Cardiac fibroblast (primary cell): ENCODE measurements at regions not wholly inside any gene's neighbourhood (a gene's known extent, or its start where the extent isn't known, plus 50 kb on each side); places are given as distances from the start of the nearest gene placed in this dataset.

ENCODE experiments used
- DNase-seq, 2 donors: peaks; one replicate each; pipeline versions ENCODE4 v3.0.0 to v3.0.0-alpha.2; 2010; ENCODE audit warnings: low read depth in 2 of 2
- H3K4me3 ChIP-seq, 2 donors: replicated peaks in 1 of 2; 1 replicate in 1 of 2; 2 replicates in 1 of 2; pipeline ENCODE4 v1.5.1; 2011; ENCODE audit warnings: low read depth in 2 of 2, low read length in 2 of 2, mild to moderate bottlenecking in 2 of 2, moderate library complexity in 1 of 2
- CTCF ChIP-seq: IDR thresholded peaks from one replicate; pipeline ENCODE4 v1.5.1; 2011; ENCODE audit warnings: low read depth, mild to moderate bottlenecking, low read length, inconsistent platforms

GRCh38 chr3:159936541-159936940 lies 52.1 kb upstream of the IL12A start:
- H3K4me3 ChIP-seq, result no peak overlapping the region
- peak in 1 of 2 donors; percentile 41 for DNase-seq
- no peak for TF ChIP-seq CTCF

- no peak overlapping the region for H3K4me3 ChIP-seq
- no peak for TF ChIP-seq CTCF
- peak in 1 of 2 donors; percentile 22 for DNase-seq
Observed at GRCh38 chr3:159937561-159938166, 51.0 kb upstream of the IL12A start.

- no peak for TF ChIP-seq CTCF
- H3K4me3 ChIP-seq, result no peak overlapping the region
- peak; percentile 37 to 71 for DNase-seq
Observed at GRCh38 chr3:159938714-159939113, 49.9 kb upstream of the IL12A start.
